ENCODE measurements at regions not wholly inside any gene's neighbourhood (a gene's known extent, or its start where the extent isn't known, plus 50 kb on each side); places are given as distances from the start of the nearest gene placed in this dataset.

DNA sequence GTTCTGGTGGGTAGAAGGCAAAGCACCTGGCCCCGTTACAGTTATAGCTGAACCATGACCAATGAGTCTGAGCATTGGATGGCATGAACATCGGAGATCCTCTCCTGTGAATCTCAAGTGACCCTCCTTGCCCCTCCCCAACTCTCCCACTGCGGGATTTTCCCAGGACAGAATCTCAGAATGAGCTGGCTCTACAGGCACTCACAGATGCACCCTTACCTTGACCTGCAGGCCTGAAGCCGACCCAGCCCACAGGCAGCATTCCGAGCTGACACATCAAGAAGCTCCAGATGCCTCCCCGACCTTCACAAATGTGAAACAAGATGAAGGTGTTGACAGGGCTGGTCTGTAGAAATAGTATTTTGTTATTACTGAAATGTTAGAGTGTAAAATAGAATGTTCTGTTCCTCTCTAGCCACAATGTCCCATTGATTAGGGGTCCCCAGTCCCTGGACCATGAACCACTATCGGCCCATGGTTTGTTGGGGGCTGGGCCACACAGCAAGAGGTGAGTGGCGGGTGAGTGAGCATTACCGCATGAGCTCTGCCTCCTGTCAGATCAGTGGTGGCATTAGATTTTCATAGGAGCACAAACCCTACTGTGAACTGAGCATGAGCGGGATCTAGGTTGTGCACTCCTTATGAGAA lies 263.4 kb downstream of the AUH start:
- no peak for DNase-seq (ENCODE audit: low read depth in 2 of 2)

DNA sequence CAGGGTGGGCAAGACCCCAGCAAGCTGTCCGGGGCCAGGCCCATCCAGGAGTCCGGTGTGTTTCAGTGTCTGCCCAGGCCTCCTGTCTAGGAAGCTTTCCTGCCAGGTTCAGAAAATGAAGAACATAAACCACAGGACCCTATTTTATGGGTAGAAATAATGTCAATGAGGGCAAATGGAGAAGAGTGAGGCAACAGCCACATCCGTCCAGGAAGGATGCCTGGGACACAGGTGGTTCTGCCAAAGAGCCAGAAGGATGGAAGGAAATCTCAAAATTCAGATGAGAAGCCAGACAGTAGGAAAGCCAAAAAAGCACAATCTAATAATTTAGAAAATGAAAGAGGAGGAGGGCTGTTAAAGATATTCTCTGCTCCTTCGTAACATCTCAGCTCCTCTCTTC lies 262.3 kb downstream of the AUH start:
- DNase-seq (ENCODE audit: low read depth in 2 of 2), result no peak

DNA sequence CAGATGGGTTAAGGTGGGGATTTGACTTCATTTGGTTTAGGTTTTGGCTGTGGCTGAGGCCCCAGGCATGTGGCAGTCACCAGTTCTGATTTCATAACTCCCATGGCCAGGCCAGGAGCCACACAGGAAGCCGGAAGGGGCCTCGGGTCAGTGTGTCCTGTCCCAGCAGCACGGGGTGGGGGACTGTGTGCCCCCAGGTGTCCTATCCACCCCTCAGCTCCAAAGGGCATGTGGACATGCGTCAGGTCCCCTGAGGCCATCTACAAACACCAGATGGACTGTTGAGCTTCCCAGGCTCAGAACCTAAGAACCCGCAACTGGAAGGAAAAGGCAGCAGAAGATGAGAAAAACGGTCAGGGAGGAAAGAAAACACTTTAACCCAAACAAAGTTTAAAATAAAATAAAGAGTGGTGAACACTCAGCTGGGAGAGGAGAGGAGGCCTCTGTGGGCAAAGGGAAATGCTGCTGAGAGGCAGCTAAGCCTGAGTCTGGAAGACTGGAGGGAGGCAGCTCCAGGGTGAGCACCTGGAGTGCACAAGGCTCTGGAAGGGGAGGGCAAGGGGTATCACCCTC lies 260.8 kb downstream of the AUH start:
- peak in 1 of 2 donors; percentile 19 for DNase-seq (ENCODE audit: low read depth in 2 of 2)

DNA sequence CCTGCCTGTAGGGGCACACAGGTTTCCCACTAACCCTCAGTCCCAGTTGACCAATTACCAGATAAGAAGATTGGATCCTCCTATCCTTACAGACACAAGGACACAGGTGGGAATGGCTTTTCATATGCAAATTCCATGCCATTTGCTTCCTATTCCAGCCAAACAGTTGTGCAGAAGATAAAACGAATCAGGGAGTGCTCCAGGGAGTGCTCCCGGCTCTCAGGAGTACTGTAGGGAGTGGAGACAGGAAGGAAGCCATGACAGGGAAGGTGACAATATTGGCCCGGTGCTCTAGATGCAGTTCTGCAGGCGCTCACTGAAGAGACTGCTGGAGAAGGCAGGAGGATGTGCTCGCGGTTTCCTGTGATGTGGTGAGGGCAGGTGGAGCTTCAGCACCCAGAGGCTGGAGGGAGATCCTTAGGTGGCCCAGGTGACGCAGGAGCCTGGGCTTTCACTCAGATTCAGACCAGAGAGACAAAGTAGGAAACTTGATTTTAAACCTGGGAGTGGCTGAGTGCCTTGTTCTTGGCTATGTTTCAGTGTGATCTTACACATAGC lies 260.0 kb downstream of the AUH start:
- no peak for DNase-seq (ENCODE audit: low read depth in 2 of 2)

DNA sequence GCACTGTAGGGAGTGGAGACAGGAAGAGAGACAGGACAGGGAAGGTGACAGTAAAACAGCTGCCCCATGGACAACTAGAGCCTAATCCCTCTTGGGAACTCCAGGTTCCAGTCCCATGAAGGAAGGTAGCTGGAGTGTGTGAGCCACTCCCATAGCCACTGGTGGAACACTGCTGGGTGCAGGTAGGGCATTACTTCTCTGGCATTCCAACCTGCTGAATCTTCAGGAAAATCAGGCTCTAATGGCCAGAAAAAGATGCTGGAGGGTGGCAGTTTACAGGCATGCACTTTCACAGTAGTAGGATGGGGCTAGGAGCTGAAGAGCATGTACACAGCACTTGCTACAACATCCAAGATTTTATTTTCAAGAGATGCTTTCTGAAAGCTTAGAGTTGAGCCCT lies 259.4 kb downstream of the AUH start:
- DNase-seq (ENCODE audit: low read depth in 2 of 2), result no peak

DNA sequence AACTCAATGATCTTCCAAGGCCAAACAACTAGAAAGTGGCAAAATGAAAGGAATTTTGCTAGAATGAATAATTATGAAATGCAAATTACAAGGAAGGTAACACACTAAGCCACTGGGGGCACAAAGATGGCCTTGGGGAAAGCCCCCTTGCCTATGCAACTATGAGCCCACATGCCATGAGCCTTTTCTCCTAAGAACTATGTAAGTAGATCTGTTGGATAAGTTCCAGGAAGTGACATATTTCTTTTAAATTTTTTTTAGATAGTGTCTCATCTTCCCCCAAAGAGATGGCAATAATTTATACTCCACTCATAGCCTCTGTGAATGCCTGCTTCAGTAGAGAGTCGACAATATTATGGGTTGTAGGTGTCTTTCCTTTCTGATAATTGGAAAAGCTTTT lies 257.8 kb downstream of the AUH start:
- no peak for DNase-seq (ENCODE audit: low read depth in 2 of 2)

DNA sequence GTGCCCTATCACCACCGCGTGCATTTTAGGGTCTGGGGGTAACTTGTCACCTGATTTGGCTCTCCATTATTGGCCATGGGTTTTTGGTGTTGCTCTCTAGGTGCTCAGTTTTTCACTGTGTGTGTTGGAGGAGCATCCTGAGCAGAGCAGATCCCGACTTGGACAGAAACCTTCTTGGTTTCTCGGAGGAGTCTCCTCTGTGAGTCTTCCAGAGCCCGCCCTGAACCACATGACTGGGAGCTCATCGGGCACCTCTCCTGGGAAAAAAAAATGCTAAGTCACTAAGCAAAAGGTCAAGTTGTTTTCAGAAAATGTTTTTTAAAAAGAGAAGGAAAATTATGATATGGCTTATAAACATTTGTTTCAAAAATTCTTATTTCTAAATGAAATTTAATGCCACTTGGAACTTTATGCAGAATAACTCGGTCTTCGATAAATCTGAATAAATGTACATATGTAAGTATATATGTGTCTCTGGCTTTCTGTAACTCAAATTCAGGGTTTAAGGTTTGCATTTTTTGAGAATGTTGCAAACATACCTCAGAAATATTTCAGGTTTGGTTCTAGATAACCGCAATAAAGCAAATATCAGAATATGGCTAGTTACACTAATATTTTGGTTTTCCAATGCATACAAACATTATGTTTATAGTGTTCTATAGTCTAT lies 255.2 kb downstream of the AUH start:
- DNase-seq (ENCODE audit: low read depth in 2 of 2), result no peak

DNA sequence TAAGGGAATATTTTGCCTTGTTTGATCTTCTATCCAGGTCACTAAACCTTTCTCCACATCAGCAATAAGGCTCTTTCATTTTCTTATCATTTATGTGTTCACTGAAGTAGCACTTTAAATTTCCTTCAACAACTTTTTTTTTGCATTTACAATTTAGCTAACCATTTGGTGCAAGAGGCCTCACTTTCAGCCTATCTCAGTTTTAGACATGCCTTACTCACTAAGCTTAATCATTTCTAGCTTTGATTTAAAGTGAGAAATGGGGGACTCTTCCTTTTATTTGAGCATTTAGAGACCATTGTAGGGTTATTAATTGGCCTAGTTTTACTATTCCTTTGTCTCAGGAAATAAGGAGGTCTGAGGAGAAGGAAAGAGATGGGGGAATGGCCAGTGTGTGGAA lies 250.5 kb downstream of the AUH start:
- no peak for DNase-seq (ENCODE audit: low read depth in 2 of 2)

DNA sequence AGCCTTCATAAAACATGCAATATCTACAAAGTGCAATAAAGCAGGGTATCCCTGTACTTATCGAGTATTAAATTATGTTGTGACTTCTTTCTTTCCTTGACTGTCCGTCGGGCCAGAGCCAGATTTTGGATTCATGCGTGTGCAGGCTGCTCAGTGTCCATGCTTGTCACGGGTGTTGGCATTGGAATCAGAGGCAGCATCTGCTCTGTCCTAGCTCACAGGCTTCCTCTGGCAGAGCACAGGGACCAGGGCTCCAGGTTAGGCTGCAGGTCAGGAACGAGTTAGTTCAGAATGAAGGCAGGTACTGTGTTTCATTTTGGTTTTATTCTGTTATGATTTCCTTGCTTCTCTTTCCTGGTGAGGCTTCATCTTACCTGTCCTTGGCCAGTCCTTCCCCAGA lies 249.8 kb downstream of the AUH start:
- DNase-seq (ENCODE audit: low read depth in 2 of 2), result no peak

DNA sequence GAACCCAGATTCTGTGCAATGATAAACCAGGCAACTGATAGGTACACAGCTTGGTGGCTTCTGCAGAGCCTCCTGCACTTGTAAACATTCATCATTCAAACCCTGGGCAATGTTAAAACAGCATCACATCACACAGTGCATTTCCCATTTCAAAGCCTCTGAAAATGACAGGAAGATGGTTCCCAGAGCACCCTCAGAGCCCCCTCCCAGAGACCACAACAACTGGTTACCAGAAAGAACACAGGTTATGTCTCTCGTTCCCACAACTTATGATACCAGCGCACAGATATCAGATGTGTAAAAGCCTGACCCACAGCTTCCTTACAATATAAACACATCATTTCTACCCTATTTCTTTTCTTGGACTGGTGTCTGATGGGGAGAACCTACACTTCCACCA lies 248.7 kb downstream of the AUH start:
- DNase-seq (ENCODE audit: low read depth in 2 of 2), result no peak

DNA sequence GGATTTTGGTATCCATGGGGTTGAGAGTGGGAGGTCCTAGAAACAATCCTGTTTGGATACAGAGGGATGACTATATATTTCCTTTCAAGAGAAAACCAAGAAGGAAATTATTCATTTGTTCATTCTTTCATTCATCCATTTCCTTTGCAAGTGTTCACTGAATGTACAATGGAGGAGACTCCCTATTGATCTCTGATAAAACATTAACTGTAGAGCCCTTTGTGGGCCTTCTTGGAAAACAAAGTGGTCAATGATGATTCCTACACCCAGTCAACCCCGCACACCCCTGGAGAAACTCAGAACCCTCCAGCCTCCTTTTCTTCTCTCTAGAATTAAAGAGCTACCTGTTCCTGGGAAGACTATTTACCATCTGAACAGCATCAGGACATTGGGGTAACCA lies 247.3 kb downstream of the AUH start:
- DNase-seq (ENCODE audit: low read depth in 2 of 2), result no peak

DNA sequence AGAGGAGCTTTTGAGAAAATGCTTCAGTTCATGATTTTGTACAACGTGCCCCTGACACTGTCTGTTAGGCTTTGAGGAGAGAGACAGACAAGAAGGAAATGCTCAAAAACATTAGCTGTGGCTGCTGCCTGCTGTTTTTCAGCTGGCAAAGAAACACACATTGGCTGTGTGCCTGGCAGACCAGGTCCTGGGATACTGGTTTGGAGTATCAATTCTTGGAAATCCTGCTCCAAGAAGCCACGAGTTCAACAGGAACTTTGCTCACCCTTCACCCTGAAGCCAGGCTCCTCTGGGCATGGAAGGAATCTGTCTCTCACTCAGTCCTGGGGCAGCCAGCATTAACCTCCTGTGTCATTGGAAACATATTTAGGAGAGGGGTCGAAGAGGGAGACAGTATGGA lies 245.5 kb downstream of the AUH start:
- no peak for DNase-seq (ENCODE audit: low read depth in 2 of 2)

DNA sequence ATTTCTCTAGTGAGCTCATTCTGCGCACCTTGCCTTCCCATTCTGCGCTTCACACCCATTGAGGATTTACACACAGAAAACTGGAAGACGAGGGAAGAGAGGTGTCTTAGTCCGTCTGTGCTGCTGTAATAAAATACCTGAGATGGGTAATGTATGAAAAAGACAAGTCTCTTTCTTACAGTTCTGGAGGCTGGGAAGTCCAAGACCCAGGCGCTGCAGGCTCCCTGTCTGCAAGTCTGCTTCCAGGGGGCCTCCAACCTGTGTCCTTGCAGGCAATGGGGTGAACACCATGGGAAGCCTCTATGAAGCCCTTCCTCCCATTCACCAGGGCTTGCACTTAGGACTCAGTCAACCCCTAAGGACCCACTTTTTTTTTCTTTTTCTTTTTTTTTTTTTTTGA lies 245.0 kb downstream of the AUH start:
- no peak for DNase-seq (ENCODE audit: low read depth in 2 of 2)

DNA sequence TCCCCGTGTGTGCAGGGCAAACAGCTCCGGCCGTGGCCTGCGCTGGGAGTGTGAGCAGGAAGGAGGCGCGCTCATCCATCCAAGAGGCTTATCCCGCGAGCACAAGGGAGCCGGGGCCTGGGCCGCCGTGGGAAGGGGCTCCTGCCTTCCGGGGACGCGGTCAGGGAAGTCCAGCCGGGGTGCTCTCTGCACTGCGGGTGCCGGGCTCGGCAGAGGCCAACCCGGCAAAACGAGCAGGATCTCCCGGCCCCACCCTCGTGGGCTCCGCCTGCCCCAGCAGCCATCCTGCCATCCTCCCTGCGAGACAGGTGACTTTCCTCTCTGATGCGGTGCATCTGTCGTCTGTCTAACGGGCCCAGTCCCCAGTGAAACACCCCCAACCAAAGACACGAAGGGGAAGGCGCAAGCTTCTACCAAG lies 244.2 kb downstream of the AUH start:
- no peak for DNase-seq (ENCODE audit: low read depth in 2 of 2)

DNA sequence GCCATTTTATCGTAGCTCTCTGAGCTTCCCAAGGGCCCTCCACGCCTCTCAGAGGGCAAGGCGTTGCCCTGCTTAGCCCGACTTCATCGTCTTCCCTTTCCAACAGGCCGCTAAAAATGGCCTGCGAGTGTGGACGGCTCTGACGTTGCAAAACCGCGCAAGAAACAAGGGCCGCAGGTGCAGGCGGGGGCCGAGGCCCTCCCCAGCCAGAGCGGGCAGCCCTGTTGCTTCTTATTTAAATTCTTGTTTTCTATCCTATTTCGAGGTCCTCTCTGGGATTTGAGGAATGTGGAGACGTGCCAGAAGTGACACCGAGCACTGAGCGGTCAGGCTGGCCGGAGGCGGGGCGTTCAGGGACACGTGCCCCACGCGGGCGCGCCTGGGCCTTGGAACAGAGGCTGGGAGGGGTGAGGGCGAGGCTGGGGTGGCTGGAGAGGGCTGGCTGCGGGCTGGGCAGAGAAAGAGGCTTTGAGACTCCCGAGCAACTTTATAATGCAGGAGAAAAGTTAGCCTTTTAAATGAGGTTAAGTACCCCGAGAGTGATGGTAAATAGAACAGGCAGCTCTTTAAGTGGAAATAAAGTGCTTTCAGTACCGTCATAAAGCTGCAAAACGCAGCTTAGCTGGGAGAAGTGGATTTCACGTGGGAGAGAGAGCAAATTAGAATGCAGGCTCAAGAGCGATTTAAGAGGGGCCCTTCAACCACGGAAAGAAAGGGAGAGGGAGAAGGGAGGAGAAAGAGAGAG lies 243.6 kb downstream of the AUH start:
- DNase-seq (ENCODE audit: low read depth in 2 of 2), result peak in 1 of 2 donors; percentile 47

DNA sequence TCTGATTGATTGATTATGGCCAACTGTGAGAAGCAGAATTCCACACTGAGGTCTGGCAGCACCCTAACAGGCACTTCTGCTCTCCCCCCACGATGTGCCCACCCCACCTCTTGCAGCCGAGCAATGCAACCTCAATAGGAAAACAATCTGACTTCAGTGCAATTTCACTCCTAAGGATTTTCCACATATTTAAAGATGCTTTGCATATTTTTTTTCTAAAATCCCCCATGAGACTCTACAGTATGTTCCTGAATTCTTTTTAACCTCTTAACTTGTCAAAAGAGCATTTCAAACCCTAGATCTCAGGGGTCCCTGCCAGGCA lies 243.1 kb downstream of the AUH start:
- no peak for DNase-seq (ENCODE audit: low read depth in 2 of 2)

DNA sequence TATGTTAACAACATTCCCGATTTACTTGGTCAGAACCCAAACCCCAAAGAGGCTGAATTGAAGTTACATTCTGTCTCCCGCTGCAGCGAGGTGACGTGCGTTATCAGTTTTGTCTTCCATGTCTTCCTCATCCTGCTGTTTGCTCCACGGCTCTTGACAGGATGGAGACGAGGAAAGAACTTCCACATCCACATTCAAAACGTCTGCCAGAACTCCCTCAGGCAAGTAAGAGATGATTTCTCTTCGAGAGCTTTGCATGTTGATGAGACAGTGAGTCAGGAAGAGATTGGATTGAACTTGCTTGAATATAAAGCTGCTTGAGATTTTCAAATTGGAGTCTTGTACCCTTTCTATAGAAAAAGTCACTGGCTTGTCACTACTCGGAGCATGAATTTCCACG lies 242.6 kb downstream of the AUH start:
- DNase-seq (ENCODE audit: low read depth in 2 of 2), result no peak

DNA sequence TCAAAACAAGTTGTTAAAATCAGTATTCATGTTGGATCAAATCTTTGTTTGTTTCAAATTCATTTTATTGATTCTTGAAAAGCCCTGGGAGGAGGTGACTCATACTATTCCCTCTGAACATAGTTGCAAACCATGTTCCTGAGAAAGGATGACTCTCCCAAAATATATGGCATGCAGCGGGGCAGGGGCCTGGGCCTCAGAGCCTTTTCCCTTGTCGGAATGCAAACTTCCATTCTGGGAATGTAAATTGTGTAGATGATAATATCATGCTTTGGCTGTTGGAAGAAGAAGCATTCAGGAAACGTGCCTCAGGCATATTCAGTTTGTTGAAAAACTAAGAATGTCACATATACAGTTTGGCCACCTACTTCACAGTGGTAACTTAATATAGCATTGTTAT lies 242.0 kb downstream of the AUH start:
- no peak for DNase-seq (ENCODE audit: low read depth in 2 of 2)

DNA sequence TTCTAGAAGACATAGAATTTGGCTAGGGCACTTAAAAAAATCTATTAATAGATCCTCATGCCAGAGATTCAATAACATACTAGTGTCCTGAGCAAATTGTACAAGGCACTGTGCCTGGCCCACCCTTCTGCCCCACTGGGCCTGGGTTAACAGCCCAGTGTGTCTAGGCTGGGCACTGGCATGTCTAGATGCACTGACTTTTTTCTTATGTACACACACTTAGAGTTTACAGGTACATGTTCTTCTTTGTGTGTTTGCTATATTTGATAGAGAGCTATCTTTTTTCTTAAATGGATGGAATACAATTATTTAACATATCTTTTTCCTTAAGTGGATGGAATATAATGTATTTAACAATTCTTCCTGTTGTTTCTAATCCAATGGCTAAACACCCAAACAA lies 241.5 kb downstream of the AUH start:
- no peak for DNase-seq (ENCODE audit: low read depth in 2 of 2)

DNA sequence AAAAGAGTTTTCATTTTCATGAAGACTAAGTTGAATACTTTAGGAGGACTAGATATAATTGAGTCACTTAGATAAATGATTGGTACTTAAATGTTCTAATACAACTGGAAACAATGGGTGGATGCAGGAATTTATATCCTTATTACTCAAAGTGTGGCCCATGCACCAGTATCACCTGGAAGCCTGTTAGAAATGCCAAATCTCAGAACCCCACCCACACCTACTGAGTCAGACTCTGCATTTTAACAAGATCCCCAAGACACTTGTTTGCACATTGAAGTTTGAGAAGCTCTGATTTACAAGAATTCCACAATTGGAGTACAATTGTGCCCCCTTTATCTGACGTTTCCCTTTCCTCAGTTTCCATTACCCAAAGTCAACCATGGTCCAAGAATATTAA lies 239.0 kb downstream of the AUH start:
- no peak for DNase-seq (ENCODE audit: low read depth in 2 of 2)

DNA sequence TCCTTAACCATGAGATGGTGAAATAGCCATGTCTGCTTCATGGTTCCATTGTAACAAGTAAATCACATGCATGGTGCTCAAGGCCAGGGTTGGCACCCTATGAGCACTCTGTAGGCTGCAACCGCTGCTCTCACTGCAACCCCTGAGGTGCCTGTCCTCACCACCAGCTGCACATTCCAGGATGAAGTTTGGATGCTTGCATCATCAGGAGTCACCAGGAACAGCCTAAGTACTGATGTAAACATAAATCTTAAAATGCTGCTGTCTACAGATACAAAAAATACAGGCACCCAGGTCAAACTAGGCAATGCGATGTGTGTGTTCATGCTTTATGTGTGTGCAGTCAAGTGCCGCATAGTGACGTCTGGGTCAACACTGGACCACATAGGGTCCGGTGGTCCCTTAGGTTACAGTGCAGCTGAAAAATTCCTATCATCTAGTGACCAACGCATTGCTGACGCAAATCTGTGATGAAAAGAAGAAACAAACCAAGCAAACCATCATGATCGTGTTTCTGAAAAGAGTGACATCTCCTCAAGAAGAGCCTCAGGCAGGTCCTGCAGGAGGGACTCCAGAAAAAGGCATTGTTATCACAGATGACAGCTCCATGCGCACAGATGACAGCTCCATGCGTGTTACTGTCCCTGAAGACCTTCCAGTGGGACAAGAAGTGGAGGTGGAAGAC lies 234.8 kb downstream of the AUH start:
- no peak for DNase-seq (ENCODE audit: low read depth in 2 of 2)

DNA sequence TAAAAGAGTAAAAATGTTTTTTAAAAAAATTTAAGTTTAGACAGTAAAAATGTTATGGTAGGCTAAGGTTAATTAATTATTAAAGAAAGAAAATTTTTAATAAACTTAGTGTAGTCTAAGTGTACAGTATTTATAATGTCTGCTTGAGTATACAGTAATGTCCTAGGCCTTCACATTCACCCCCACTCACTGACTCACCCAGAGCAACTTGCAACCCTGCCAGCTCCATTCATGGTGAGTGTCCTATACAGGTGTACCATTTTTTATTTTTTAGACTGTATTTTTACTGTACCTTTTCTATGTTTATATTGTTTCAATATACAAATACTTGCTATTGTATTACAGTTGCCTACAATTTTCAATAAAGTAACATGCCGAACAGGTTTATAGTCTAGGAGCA lies 234.1 kb downstream of the AUH start:
- DNase-seq (ENCODE audit: low read depth in 2 of 2), result no peak
